Lower leg skin (tissue), 3 donors: ENCODE measurements at regions not wholly inside any gene's neighbourhood (a gene's known extent, or its start where the extent isn't known, plus 50 kb on each side); places are given as distances from the start of the nearest gene placed in this dataset.

Experiments used
- CTCF ChIP-seq, 3 donors: fragments of 450-650 bp; IDR thresholded peaks; one replicate each; pipeline ENCODE4 v1.5.1; 2016; ENCODE audit warnings: antibody characterized with exemption in 3 of 3, mild to moderate bottlenecking in 3 of 3, moderate library complexity in 2 of 3
- POLR2A ChIP-seq, 2 donors: fragments of 450-650 bp; IDR thresholded peaks; one replicate each; pipeline ENCODE4 v1.6.1; 2016 to 2017; ENCODE audit warnings: antibody characterized with exemption in 2 of 2, mild to moderate bottlenecking in 1 of 2, moderate library complexity in 1 of 2

GRCh38 chr6:134637847-134638437 lies 312.0 kb downstream of the ALDH8A1 start:
- no peak for TF ChIP-seq POLR2A (IDR thresholded peaks at IDR 0.05)
- TF ChIP-seq CTCF (IDR thresholded peaks at IDR 0.05), result no peak
